ENCODE measurements at regions not wholly inside any gene's neighbourhood (a gene's known extent, or its start where the extent isn't known, plus 50 kb on each side); places are given as distances from the start of the nearest gene placed in this dataset.

DNA sequence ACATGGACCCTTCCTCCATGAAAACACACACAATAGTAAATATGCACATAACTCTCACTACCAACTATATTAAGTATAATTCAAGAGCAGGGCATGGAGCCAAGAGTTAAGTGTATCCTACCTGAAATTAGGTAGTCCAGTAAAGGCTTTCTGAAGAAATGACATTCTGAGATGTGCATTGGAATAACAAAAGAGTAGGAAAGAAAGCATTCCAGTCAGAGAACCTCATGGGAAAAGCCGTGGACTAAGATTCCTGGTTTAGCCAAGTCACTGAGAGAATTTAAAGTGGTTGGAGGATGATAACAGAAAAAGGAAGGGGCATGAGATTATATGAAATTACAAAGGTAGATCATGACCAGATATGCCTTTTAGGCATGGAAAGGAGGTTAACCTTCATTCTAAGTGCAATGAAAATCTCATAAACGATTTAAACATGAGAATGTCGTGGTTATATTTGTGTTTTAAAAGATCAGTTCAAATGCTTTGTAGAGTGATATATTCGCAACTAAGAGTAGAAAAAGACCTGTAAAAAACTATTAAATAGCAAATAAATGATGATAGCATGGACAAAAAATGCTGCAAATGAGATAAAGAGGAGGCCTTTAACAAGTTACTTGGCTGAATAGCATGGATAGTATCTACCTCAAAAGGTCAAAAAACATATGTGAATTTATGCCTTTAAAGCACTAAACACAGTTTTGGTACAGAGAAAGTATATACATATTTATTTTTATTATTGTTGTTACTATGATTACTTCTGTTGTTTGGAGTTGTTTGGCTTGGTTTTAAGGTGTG lies 767.4 kb upstream of the GHITM start (continued):
- TF ChIP-seq, protein P1, sequence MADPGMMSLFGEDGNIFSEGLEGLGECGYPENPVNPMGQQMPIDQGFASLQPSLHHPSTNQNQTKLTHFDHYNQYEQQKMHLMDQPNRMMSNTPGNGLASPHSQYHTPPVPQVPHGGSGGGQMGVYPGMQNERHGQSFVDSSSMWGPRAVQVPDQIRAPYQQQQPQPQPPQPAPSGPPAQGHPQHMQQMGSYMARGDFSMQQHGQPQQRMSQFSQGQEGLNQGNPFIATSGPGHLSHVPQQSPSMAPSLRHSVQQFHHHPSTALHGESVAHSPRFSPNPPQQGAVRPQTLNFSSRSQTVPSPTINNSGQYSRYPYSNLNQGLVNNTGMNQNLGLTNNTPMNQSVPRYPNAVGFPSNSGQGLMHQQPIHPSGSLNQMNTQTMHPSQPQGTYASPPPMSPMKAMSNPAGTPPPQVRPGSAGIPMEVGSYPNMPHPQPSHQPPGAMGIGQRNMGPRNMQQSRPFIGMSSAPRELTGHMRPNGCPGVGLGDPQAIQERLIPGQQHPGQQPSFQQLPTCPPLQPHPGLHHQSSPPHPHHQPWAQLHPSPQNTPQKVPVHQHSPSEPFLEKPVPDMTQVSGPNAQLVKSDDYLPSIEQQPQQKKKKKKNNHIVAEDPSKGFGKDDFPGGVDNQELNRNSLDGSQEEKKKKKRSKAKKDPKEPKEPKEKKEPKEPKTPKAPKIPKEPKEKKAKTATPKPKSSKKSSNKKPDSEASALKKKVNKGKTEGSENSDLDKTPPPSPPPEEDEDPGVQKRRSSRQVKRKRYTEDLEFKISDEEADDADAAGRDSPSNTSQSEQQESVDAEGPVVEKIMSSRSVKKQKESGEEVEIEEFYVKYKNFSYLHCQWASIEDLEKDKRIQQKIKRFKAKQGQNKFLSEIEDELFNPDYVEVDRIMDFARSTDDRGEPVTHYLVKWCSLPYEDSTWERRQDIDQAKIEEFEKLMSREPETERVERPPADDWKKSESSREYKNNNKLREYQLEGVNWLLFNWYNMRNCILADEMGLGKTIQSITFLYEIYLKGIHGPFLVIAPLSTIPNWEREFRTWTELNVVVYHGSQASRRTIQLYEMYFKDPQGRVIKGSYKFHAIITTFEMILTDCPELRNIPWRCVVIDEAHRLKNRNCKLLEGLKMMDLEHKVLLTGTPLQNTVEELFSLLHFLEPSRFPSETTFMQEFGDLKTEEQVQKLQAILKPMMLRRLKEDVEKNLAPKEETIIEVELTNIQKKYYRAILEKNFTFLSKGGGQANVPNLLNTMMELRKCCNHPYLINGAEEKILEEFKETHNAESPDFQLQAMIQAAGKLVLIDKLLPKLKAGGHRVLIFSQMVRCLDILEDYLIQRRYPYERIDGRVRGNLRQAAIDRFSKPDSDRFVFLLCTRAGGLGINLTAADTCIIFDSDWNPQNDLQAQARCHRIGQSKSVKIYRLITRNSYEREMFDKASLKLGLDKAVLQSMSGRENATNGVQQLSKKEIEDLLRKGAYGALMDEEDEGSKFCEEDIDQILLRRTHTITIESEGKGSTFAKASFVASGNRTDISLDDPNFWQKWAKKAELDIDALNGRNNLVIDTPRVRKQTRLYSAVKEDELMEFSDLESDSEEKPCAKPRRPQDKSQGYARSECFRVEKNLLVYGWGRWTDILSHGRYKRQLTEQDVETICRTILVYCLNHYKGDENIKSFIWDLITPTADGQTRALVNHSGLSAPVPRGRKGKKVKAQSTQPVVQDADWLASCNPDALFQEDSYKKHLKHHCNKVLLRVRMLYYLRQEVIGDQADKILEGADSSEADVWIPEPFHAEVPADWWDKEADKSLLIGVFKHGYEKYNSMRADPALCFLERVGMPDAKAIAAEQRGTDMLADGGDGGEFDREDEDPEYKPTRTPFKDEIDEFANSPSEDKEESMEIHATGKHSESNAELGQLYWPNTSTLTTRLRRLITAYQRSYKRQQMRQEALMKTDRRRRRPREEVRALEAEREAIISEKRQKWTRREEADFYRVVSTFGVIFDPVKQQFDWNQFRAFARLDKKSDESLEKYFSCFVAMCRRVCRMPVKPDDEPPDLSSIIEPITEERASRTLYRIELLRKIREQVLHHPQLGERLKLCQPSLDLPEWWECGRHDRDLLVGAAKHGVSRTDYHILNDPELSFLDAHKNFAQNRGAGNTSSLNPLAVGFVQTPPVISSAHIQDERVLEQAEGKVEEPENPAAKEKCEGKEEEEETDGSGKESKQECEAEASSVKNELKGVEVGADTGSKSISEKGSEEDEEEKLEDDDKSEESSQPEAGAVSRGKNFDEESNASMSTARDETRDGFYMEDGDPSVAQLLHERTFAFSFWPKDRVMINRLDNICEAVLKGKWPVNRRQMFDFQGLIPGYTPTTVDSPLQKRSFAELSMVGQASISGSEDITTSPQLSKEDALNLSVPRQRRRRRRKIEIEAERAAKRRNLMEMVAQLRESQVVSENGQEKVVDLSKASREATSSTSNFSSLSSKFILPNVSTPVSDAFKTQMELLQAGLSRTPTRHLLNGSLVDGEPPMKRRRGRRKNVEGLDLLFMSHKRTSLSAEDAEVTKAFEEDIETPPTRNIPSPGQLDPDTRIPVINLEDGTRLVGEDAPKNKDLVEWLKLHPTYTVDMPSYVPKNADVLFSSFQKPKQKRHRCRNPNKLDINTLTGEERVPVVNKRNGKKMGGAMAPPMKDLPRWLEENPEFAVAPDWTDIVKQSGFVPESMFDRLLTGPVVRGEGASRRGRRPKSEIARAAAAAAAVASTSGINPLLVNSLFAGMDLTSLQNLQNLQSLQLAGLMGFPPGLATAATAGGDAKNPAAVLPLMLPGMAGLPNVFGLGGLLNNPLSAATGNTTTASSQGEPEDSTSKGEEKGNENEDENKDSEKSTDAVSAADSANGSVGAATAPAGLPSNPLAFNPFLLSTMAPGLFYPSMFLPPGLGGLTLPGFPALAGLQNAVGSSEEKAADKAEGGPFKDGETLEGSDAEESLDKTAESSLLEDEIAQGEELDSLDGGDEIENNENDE (IDR thresholded peaks at IDR 0.05; ENCODE audit: insufficient replicate concordance, low read length): no peak
- TF ChIP-seq JUN (IDR thresholded peaks at IDR 0.05; ENCODE audit: low read depth, low read length): peak; percentile 33; the same call in 1 of the 2 replicates
- TF ChIP-seq, protein P2, sequence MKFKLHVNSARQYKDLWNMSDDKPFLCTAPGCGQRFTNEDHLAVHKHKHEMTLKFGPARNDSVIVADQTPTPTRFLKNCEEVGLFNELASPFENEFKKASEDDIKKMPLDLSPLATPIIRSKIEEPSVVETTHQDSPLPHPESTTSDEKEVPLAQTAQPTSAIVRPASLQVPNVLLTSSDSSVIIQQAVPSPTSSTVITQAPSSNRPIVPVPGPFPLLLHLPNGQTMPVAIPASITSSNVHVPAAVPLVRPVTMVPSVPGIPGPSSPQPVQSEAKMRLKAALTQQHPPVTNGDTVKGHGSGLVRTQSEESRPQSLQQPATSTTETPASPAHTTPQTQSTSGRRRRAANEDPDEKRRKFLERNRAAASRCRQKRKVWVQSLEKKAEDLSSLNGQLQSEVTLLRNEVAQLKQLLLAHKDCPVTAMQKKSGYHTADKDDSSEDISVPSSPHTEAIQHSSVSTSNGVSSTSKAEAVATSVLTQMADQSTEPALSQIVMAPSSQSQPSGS (IDR thresholded peaks at IDR 0.05; ENCODE audit: low read length): no peak
- TF ChIP-seq, protein P3, sequence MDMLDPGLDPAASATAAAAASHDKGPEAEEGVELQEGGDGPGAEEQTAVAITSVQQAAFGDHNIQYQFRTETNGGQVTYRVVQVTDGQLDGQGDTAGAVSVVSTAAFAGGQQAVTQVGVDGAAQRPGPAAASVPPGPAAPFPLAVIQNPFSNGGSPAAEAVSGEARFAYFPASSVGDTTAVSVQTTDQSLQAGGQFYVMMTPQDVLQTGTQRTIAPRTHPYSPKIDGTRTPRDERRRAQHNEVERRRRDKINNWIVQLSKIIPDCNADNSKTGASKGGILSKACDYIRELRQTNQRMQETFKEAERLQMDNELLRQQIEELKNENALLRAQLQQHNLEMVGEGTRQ (IDR thresholded peaks at IDR 0.05; ENCODE audit: low read length): no peak
- no peak for TF ChIP-seq CBX8 (IDR thresholded peaks at IDR 0.05; ENCODE audit: borderline replicate concordance, low read depth, low read length)
- no peak for TF ChIP-seq SIX5 (IDR thresholded peaks at IDR 0.05; ENCODE audit: low read depth, low read length)
- TF ChIP-seq CTBP2 (IDR thresholded peaks at IDR 0.05; ENCODE audit: borderline replicate concordance, insufficient read depth, insufficient read length, low read length): no peak
